Osteoblast (primary cell): ENCODE measurements at regions not wholly inside any gene's neighbourhood (a gene's known extent, or its start where the extent isn't known, plus 50 kb on each side); places are given as distances from the start of the nearest gene placed in this dataset.

Experiments used
- DNase-seq: peaks from one replicate; pipeline ENCODE4 v3.0.0; 2011; ENCODE audit warnings: low spot score, mixed read lengths; ENCODE audit not compliant: insufficient read length; ENCODE audit errors: missing footprints
- H2AFZ ChIP-seq: 2 replicates; pipeline ENCODE4 v1.6.0; 2011; ENCODE audit warnings: mild to moderate bottlenecking, low read length
- H3K27ac ChIP-seq: 2 replicates; pipeline ENCODE4 v1.5.1; 2011; ENCODE audit warnings: mild to moderate bottlenecking, low read depth, low read length, moderate library complexity
- H3K27me3 ChIP-seq: 2 replicates; pipeline ENCODE4 v1.6.0; 2012; ENCODE audit warnings: mild to moderate bottlenecking, control low read depth, inconsistent platforms, low read length, moderate library complexity; ENCODE audit not compliant: insufficient read depth
- H3K36me3 ChIP-seq: 2 replicates; pipeline ENCODE4 v1.5.1; 2011; ENCODE audit warnings: mild to moderate bottlenecking, low read length, control low read depth, moderate library complexity; ENCODE audit not compliant: insufficient read depth
- H3K4me1 ChIP-seq: 2 replicates; pipeline ENCODE4 v1.5.1; 2011; ENCODE audit warnings: mild to moderate bottlenecking, low read length, control low read depth, moderate library complexity; ENCODE audit not compliant: insufficient read depth
- H3K4me2 ChIP-seq: 2 replicates; pipeline ENCODE4 v1.6.0; 2011; ENCODE audit warnings: mild to moderate bottlenecking, low read length; ENCODE audit not compliant: insufficient read depth
- H3K4me3 ChIP-seq: fragments of 200-600 bp; sonication (generic); 3 replicates; pipeline ENCODE4 v1.5.1; 2012; ENCODE audit warnings: mild to moderate bottlenecking, low read length, inconsistent platforms; ENCODE audit not compliant: insufficient read depth
- H3K79me2 ChIP-seq: 2 replicates; pipeline ENCODE4 v1.6.0; 2012; ENCODE audit warnings: mild to moderate bottlenecking, low read length, control low read depth, inconsistent platforms; ENCODE audit not compliant: insufficient read depth
- H3K9me3 ChIP-seq: 2 replicates; pipeline ENCODE4 v1.5.1; 2011; ENCODE audit warnings: low read depth, low read length, control low read depth
- H4K20me1 ChIP-seq: 2 replicates; pipeline ENCODE4 v1.6.0; 2012; ENCODE audit warnings: mild to moderate bottlenecking, low read length, control low read depth; ENCODE audit not compliant: insufficient read depth
- TF ChIP-seq, protein P1 (sequence below): IDR thresholded peaks from 2 replicates; pipeline ENCODE4 v1.5.1; 2011; ENCODE audit warnings: mild to moderate bottlenecking, low read depth, low read length, moderate library complexity; ENCODE audit errors: extremely low read depth

DNA sequence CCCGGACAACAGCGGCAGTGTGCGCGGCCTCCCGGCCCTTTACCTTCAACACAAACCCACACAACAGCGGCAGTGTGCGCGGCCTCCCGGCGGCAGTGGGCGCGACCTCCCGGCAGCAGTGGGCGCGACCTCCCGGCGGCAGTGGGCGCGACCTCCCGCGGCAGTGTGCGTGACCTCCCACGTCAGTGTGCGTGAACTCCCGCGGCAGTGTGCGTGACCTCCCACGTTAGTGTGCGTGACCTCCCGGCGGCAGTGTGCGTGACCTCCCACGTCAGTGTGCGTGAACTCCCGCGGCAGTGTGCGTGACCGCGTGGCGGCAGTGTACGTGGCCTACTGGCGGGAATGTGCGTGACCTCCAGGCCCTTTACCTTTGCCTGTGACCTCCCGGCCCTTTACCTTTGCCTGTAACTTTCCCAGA lies 576.6 kb upstream of the FRG1 start:
- H3K4me1 ChIP-seq, result no peaks in the 10 kb centered on the region
- DNase-seq, result no peak
- H4K20me1 ChIP-seq, result no peaks in the 10 kb centered on the region
- TF ChIP-seq, protein P1, sequence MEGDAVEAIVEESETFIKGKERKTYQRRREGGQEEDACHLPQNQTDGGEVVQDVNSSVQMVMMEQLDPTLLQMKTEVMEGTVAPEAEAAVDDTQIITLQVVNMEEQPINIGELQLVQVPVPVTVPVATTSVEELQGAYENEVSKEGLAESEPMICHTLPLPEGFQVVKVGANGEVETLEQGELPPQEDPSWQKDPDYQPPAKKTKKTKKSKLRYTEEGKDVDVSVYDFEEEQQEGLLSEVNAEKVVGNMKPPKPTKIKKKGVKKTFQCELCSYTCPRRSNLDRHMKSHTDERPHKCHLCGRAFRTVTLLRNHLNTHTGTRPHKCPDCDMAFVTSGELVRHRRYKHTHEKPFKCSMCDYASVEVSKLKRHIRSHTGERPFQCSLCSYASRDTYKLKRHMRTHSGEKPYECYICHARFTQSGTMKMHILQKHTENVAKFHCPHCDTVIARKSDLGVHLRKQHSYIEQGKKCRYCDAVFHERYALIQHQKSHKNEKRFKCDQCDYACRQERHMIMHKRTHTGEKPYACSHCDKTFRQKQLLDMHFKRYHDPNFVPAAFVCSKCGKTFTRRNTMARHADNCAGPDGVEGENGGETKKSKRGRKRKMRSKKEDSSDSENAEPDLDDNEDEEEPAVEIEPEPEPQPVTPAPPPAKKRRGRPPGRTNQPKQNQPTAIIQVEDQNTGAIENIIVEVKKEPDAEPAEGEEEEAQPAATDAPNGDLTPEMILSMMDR, result no peak
- H3K9me3 ChIP-seq, result no peaks in the 10 kb centered on the region
- H3K4me2 ChIP-seq, result no peak overlapping the region
- H3K4me3 ChIP-seq, result no peak overlapping the region
- no peak overlapping the region for H2AFZ ChIP-seq
- no peaks in the 10 kb centered on the region for H3K27me3 ChIP-seq
- H3K79me2 ChIP-seq, result no peaks in the 10 kb centered on the region
- H3K36me3 ChIP-seq, result no peaks in the 10 kb centered on the region
- H3K27ac ChIP-seq, result no peak overlapping the region

DNA sequence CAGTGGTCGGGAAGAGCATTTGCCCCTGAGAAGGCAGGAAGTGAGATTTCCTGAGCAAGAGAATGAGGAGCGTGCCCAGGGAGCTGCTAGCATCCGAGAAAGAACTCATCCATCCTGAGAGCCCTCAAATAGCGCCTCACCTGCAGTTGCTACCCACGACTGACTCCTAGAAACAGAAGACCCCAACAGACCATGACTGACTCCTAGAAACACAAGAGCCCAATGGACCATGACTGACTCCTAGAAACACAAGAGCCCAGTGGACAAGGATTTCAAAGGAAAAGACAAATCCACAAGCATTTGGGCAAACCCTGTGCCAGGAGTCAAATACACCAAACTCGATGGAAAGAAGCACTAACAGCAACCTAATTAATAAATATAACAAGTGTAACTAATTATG lies 575.2 kb upstream of the FRG1 start:
- no peak for DNase-seq

DNA sequence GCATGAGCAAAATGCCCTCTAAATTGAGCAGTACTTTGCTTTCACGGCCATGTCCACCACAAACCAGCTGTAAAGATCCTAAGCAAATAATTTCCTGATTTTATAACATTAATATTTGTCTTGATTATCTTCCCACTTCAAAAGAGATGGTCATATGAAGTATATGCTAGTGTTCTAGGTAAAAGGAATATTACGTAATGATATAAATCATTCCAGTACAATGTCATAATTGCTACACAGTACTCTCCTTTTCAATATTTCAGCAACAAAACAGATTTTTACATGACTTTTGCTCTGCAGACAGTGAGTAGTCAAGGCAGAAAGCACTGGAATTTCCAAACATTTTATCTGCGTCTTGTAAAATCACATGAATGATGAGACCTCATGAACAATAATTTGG lies 572.8 kb upstream of the FRG1 start:
- Histone ChIP-seq H3K36me3 (no peaks in the 10 kb centered on the region), H3K27me3 (no peaks in the 10 kb centered on the region), H3K9me3 (no peaks in the 10 kb centered on the region), H2AFZ (no peak overlapping the region), H3K4me2 (no peak overlapping the region), H3K4me3 (no peak overlapping the region), H3K27ac (no peak overlapping the region), H3K79me2 (no peaks in the 10 kb centered on the region), H4K20me1 (no peaks in the 10 kb centered on the region), H3K4me1 (no peaks in the 10 kb centered on the region)
- TF ChIP-seq, protein P1, result no peak
- DNase-seq, result no peak

More for the DNA sequence above, 575.2 kb upstream of the FRG1 start:
- no peak overlapping the region for H2AFZ ChIP-seq
- no peaks in the 10 kb centered on the region for H3K79me2 ChIP-seq
- no peaks in the 10 kb centered on the region for H3K4me1 ChIP-seq
- no peaks in the 10 kb centered on the region for H3K36me3 ChIP-seq
- no peak overlapping the region for H3K27ac ChIP-seq
- no peaks in the 10 kb centered on the region for H3K27me3 ChIP-seq
- no peaks in the 10 kb centered on the region for H3K9me3 ChIP-seq
- no peaks in the 10 kb centered on the region for H4K20me1 ChIP-seq
- H3K4me2 ChIP-seq, result no peak overlapping the region
- no peak overlapping the region for H3K4me3 ChIP-seq
- TF ChIP-seq, protein P1, result no peak

DNA sequence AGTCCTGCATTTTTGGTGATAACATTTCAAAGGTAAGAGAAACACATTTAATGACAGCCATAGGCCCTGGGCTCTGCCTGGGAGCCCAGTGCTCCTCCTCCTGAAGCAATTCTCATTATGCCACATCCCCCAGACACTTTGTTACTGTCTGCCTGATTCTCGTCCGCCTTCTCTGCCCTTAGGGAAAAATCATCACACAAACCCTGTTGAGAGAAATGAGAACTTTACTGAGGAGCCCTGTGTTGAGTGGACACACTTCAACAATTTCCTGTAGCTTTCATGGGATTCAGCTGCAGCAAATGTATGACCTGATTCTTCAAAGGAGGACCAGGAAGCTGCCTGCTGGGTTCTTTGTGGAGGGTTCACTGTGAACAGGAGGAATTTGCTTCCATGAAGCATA lies 566.5 kb upstream of the FRG1 start:
- Histone ChIP-seq H3K4me2 (no peak overlapping the region), H3K36me3 (no peaks in the 10 kb centered on the region), H3K79me2 (no peaks in the 10 kb centered on the region), H4K20me1 (no peaks in the 10 kb centered on the region), H3K27me3 (no peaks in the 10 kb centered on the region), H3K4me1 (no peaks in the 10 kb centered on the region), H3K4me3 (no peak overlapping the region), H2AFZ (no peak overlapping the region), H3K27ac (no peak overlapping the region), H3K9me3 (no peaks in the 10 kb centered on the region)
- DNase-seq, result no peak
- TF ChIP-seq, protein P1, result no peak
